ENCODE measurements at regions not wholly inside any gene's neighbourhood (a gene's known extent, or its start where the extent isn't known, plus 50 kb on each side); places are given as distances from the start of the nearest gene placed in this dataset.

GRCh38 chr4:57448452-57448851, 338.3 kb upstream of the IGFBP7 start:
- no peak for FAIRE-seq

DNA sequence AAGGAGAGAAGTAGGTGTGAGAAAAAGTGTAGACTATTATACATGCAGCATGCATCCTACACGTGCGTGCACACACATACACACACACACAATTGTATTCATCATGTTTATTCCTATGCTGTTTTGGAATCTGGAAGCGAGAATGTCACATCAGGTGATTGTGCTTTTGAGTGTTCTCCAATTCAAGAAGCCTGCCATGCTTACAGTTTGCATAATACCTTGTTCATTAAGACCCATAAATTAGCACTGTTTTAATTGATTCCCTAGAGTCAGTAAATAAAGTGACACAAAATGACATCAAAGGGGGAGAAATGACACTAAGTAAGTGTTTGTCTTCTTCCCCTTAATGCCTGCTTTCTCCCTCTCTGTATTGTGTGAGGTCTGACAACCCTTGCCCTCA, 336.1 kb upstream of the IGFBP7 start:
- no peak for FAIRE-seq

DNA sequence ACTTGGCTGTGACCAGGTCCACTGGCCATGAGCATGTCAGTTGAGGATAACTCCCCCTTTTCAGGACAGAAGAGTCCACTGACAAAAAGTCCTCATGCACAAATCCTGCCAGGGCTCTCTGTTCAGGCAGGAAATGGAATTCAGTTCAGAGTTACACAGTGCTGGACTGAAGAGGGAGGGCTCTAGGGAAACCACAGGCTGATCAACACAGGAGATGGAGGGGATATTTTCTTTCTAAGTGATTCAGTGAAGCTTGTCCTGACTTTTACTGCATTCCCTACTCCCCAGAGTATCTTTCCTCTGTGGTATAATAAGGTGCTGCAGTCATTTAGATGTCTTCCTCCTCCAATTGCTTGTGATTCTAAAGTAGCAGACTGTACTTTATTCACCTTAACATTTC, 335.5 kb upstream of the IGFBP7 start:
- no peak for FAIRE-seq

- no peak for FAIRE-seq
Measured at GRCh38 chr4:57444671-57445070, 334.5 kb upstream of the IGFBP7 start.

- FAIRE-seq: no peak
Measured at GRCh38 chr4:57443787-57444186, 333.6 kb upstream of the IGFBP7 start.

- no peak for FAIRE-seq
Measured at GRCh38 chr4:57443308-57443707, 333.1 kb upstream of the IGFBP7 start.

- FAIRE-seq: peak; percentile 5
Measured at GRCh38 chr4:57442831-57443291, 332.7 kb upstream of the IGFBP7 start.

GRCh38 chr4:57442241-57442640, 332.1 kb upstream of the IGFBP7 start:
- no peak for FAIRE-seq

DNA sequence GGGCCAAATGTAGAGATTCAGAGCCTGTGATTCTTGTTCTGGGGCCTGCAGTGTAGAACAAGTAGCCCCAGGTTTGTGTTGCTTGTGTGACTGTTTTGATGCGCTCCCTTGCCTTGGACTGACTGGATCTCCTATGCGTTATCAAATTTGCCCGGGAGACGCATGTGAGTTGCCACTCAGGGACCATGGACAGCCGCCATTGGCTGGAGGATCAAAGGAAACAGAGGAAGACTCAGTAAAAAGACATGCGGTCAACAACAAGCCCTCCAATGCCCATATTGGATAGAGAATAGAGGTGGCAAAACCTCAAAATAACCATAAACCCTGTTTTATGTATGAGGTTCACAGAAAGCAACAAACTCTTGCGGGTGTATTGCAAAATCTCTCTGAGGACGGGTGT, 327.5 kb upstream of the IGFBP7 start:
- FAIRE-seq: no peak

GRCh38 chr4:57435300-57435699, 325.1 kb upstream of the IGFBP7 start:
- no peak for FAIRE-seq

GRCh38 chr4:57430726-57431125, 320.5 kb upstream of the IGFBP7 start:
- FAIRE-seq: no peak

DNA sequence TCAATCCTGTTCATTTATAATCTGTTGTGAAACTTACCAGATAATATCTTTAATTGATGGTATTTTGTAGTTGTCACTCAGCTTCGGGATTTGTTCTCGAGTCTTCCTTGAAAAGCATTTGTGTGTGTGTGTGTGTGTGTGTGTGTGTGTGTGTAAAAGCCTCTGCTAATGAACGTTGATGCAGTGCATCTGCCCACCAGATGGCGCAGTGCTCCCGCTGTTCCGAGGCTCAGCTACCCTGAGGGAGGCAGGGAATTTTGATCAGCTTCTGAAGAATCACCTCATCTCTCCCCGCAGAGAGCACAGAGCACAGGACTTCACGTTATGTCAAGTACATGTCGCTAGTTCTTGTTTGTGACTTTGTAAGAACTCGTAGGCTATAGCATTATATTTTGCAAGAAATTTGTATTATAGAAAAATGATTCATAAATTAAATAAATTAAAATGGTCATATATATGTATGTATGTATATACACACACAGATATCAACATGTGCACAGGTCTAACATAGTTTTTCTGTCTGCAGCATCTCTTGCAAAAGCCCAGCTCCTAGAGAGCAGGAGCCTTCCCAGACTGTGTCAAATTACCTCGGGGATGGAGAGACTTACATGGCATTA, 316.7 kb upstream of the IGFBP7 start:
- peak; percentile 15 for FAIRE-seq

DNA sequence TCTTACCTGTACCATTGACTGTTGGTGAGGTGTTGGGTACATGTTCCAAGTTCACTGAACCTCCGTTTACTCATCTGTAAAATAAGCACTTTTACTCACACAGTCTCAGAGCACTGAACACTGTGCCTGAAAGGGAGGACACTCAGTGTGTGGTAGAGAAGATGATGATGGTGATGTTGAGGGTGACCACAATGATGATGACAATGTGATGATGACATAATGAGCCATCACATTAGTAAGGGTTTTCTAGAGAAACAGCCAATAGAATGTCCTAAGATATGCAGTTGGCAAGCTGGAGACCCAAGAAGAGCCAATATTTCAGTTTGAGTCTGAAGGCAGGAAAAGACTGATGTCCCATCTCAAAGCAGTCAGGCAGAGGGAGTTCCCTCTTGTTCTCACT, 315.4 kb upstream of the IGFBP7 start:
- FAIRE-seq: no peak

DNA sequence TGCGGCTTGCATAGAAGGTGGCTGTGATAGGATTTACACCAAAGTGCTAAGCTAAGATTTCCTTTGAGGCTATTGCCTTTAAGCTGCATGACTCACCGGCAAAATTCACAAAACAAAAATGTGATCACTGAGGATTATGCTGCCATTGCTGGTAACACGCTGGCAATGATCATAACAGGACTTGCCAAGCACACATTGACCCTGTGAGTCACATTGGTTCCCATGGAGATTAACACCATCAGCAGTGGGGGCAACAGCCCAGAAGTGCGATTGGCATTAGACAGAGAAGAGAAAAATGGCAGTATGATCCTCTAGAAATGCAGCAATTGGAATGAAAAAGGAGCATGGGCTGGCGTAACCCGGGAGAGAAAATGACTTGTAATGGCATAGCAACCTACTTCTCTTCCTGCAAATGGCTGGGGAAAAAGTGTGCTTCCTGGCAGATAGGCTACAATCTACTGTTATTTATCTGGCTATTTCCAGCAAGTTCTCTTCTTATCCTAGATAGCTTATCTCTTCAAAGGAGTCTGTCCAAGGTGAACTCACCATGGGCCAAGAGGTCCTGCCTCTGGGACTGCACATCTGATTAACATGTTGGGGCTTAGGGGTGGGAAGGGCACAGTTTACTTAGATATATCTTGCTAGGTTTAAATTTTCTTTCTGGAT, 314.2 kb upstream of the IGFBP7 start:
- FAIRE-seq: no peak

DNA sequence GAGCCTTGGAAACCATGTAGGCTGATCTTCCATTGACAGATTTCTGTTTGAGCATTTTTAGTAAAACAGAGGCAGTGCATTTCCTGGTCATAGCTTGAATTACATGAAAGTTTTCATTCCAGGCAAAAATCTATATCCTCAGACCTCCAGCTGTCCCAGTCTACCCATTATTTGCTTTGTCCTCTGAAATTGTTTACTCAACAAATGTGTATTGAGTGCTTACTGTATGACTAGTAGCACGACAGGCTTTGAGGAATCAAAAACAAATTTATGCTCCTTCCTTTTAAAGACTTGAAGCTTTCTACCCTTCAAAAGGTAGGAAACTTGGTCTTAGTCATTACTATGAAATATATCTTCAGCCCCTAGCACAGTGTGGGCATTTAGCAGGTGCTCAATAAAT, 307.9 kb upstream of the IGFBP7 start:
- no peak for FAIRE-seq

DNA sequence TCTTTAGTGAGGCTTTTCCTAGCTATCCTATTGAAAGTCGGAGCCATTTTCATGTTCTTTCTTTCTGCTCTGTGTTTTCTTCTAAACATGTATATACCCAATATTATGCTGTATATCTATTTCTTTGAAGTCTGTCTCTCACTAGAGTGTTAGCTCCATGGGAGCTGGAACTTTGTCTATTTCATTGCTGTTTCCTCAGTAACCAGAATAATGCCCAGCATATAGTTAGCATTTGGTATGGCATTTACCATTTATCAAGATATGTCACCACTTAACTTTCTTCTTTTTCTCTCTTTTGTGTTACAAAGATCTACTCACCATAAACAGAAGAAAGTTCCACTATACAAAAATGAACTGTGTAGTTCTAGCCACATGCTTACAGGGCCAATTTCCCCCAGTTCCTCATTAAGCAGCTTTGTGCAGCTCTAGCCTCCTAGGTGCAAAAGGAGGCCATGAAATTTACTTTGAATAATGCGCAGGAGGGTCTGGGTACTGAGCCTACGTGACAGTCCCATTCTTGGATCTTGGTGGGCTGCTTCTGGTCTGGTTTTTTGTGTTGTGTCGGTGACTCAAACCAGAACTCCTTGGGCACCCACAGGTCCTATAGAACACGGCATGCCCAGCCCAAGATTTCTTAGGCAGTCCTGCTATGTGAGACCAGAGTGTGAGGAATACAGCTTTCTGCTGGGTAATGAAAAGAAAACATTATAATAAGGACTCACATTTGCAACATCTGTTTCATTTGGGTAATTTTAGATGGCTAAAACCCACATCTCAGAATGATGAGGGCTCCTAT, 302.3 kb upstream of the IGFBP7 start:
- no peak for FAIRE-seq

GRCh38 chr4:57410331-57411052, 300.3 kb upstream of the IGFBP7 start:
- no peak for FAIRE-seq

- FAIRE-seq: no peak
Measured at GRCh38 chr4:57405359-57405758, 295.2 kb upstream of the IGFBP7 start.

- no peak for FAIRE-seq
Measured at GRCh38 chr4:57404483-57404882, 294.3 kb upstream of the IGFBP7 start.

DNA sequence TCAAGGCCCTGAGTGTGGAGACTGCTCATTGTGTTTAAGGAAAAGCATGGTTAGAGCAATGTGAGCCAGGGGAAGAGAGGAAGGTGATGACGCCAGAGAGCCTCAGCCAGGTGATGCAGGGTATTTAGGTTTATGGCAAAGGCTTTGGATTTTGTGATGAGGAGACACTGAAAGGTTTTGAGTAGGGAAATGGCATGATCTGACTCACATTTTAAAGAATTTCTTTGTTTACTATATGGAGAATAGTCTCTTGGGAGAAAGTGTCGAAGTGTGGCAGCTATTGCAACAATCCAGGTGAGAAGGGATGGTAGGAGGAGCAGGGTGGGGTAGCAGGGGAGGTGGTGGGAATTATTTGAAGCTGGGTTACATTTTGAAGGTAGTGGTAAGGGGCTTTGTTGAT, 293.4 kb upstream of the IGFBP7 start:
- FAIRE-seq: no peak

GRCh38 chr4:57401586-57401985, 291.4 kb upstream of the IGFBP7 start:
- no peak for FAIRE-seq

- no peak for FAIRE-seq
Measured at GRCh38 chr4:57378766-57379165, 268.6 kb upstream of the IGFBP7 start.

- no peak for FAIRE-seq
Measured at GRCh38 chr4:57374866-57375595, 264.8 kb upstream of the IGFBP7 start.

Measured in TTC549 (cell line).